Keratinocyte (primary cell): ENCODE measurements at regions not wholly inside any gene's neighbourhood (a gene's known extent, or its start where the extent isn't known, plus 50 kb on each side); places are given as distances from the start of the nearest gene placed in this dataset.

Experiments
- DNase-seq: peaks from one replicate; pipeline ENCODE4 v3.0.0-alpha.2; 2011; ENCODE audit warnings: low read depth, missing footprints, low spot score
- FAIRE-seq: peaks from 2 replicates; lab custom pipeline; 2011; peaks lifted over from hg19 to GRCh38; lab: Jason Lieb, UNC
- H2AFZ ChIP-seq: 2 replicates; pipeline ENCODE4 v1.6.0; 2012; ENCODE audit warnings: low read length, control low read depth, inconsistent platforms; ENCODE audit not compliant: control insufficient read depth
- H3K27ac ChIP-seq: 2 replicates; pipeline ENCODE4 v1.5.1; 2011; ENCODE audit warnings: low read length; ENCODE audit not compliant: control insufficient read depth, insufficient read depth
- H3K27me3 ChIP-seq: 3 replicates; pipeline ENCODE4 v1.6.0; 2011; ENCODE audit warnings: low read length; ENCODE audit not compliant: control insufficient read depth, insufficient read depth; ENCODE audit errors: extremely low read depth
- H3K36me3 ChIP-seq, 2 experiments: 2 replicates in 1 of 2; 3 replicates in 1 of 2; pipeline ENCODE4 v1.5.1; 2011; ENCODE audit warnings: low read length in 2 of 2, mild to moderate bottlenecking in 1 of 2; ENCODE audit not compliant: control insufficient read depth in 2 of 2, insufficient read depth in 2 of 2; ENCODE audit errors: extremely low read depth in 1 of 2
- H3K4me1 ChIP-seq: 3 replicates; pipeline ENCODE4 v1.5.1; 2011; ENCODE audit warnings: low read length; ENCODE audit not compliant: control insufficient read depth, insufficient read depth; ENCODE audit errors: extremely low read depth
- H3K4me2 ChIP-seq: 3 replicates; pipeline ENCODE4 v1.6.0; 2011; ENCODE audit warnings: low read depth, low read length; ENCODE audit not compliant: control insufficient read depth, insufficient read depth; ENCODE audit errors: extremely low read depth
- H3K4me3 ChIP-seq, 3 experiments: fragments of 200-600 bp in 1 of 3; sonication (generic) in 1 of 3; 2 replicates in 2 of 3; 3 replicates in 1 of 3; pipeline ENCODE4 v1.5.1; 2011 to 2016; ENCODE audit warnings: low read length in 3 of 3, mild to moderate bottlenecking in 3 of 3, control low read depth in 2 of 3, inconsistent platforms in 1 of 3, low read depth in 1 of 3, mixed read lengths in 1 of 3, mixed run types in 1 of 3, moderate library complexity in 1 of 3; ENCODE audit not compliant: control insufficient read depth in 2 of 3, insufficient read depth in 2 of 3; ENCODE audit errors: extremely low read depth in 1 of 3
- H3K79me2 ChIP-seq: 2 replicates; pipeline ENCODE4 v1.6.0; 2012; ENCODE audit warnings: low read length; ENCODE audit not compliant: control insufficient read depth, insufficient read depth
- H3K9ac ChIP-seq: 3 replicates; pipeline ENCODE4 v1.6.0; 2011; ENCODE audit warnings: low read length; ENCODE audit not compliant: control insufficient read depth, insufficient read depth; ENCODE audit errors: extremely low read depth
- H3K9me1 ChIP-seq: 3 replicates; pipeline ENCODE4 v1.6.0; 2011; ENCODE audit warnings: low read length; ENCODE audit not compliant: control insufficient read depth, insufficient read depth; ENCODE audit errors: extremely low read depth
- H3K9me3 ChIP-seq: 2 replicates; pipeline ENCODE4 v1.5.1; 2012; ENCODE audit warnings: low read depth, low read length; ENCODE audit not compliant: control insufficient read depth
- H4K20me1 ChIP-seq: 3 replicates; pipeline ENCODE4 v1.6.0; 2011; ENCODE audit warnings: low read length; ENCODE audit not compliant: control insufficient read depth, insufficient read depth; ENCODE audit errors: extremely low read depth
- CTCF ChIP-seq, 3 experiments: IDR thresholded peaks in 1 of 3; conservative IDR thresholded peaks in 1 of 3; optimal IDR thresholded peaks in 1 of 3; 2 replicates in 2 of 3; 3 replicates in 1 of 3; pipeline versions ENCODE3 to v1.5.1; 2011; ENCODE audit warnings: low read length in 3 of 3, mild to moderate bottlenecking in 3 of 3, moderate library complexity in 2 of 3, control low read depth in 1 of 3, inconsistent platforms in 1 of 3; ENCODE audit not compliant: insufficient read depth in 2 of 3; ENCODE audit errors: extremely low read depth in 1 of 3
- EZH2 ChIP-seq: IDR thresholded peaks from one replicate; pipeline ENCODE4 v1.6.1; 2012; ENCODE audit warnings: inconsistent platforms, mild to moderate bottlenecking, low read length, moderate library complexity
- dilution Hi-C: fragments of 300-500 bp; cut with MboI; formaldehyde crosslinking; loops from one replicate; pipeline ENCODE4 v1.7.0; 2020; ENCODE audit warnings: low sequenced_read_pairs; ENCODE audit not compliant: extremely low pct_ligation_motif_present

DNA sequence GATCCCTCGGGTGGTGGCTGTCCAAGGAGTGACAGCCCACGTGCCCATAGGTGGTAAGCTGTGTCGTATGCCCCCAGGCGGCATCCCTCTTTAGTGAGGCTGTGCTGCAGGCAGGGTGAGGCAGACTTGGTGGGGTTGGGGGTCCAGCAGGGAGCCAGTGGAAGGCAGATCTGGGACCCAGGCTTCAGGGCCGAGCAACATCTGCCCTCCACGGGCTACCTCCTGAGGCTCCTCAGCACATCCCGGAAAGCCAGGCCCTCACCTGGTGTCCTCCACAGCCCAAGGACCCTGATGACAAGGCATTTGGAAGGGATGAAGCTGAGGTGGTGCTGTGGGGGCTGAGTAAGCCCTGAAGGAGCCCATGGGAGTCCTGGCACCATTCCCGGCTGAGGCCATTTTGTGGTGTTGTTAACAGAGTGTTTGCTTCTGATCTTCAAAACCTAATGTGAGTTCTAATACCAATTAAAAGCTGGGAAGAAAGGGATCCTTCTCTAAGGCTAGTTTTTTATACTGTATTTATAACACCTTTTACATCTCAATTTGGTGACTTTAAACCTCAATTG, 295.8 kb upstream of the IRX2 start:
- no peaks in the 10 kb centered on the region for H4K20me1 ChIP-seq
- H3K4me1 ChIP-seq: no peaks in the 10 kb centered on the region
- H3K4me2 ChIP-seq: no peak overlapping the region
- no peaks in the 10 kb centered on the region for H3K79me2 ChIP-seq
- H3K9me1 ChIP-seq: no peaks in the 10 kb centered on the region
- H3K9ac ChIP-seq: no peak overlapping the region
- H3K36me3 ChIP-seq: no peaks in the 10 kb centered on the region
- no peaks in the 10 kb centered on the region for H3K27me3 ChIP-seq
- FAIRE-seq (no peak), DNase-seq (no peak)
- H3K4me3 ChIP-seq: no peak overlapping the region
- H3K9me3 ChIP-seq: peaks cover 12% of the 10 kb centered on the region
- dilution Hi-C loops: no loop called here
- TF ChIP-seq CTCF (optimal IDR thresholded peaks at IDR 0.05 in 1 of 3, IDR thresholded peaks at IDR 0.05 in 1 of 3, conservative IDR thresholded peaks at IDR 0.05 in 1 of 3; ENCODE audit: extremely low read depth in 1 of 3, insufficient read depth in 2 of 3, low read length in 3 of 3) (no peak), EZH2 (no peak)
- H2AFZ ChIP-seq: no peak overlapping the region
- no peak overlapping the region for H3K27ac ChIP-seq

DNA sequence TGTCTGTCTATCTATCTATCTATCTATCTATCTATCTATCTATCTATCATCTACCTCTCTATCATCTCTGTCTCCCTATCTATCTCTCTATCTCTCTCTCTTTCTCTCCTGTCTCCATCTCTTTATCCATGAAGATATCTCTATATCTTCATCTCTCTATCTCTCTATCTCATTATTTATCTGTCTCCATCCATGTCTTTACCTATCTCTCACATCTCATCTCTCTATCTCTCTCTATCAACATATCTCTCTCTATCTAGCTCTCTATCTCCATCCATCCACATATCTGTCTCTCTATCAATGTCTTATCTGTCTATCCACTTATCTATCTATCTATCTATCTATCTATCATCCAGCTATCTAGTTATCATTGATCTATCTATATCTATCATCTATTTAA, 292.1 kb upstream of the IRX2 start:
- Histone ChIP-seq H3K27ac (no peak overlapping the region), H3K27me3 (no peaks in the 10 kb centered on the region), H4K20me1 (no peaks in the 10 kb centered on the region), H3K9me3 (peaks cover 5% of the 10 kb centered on the region), H2AFZ (no peak overlapping the region), H3K79me2 (no peaks in the 10 kb centered on the region), H3K4me1 (no peaks in the 10 kb centered on the region), H3K4me3 (no peak overlapping the region), H3K36me3 (no peaks in the 10 kb centered on the region), H3K9ac (no peak overlapping the region), H3K4me2 (no peak overlapping the region), H3K9me1 (no peaks in the 10 kb centered on the region)
- no peak for FAIRE-seq
- no peak for DNase-seq
- dilution Hi-C loops: no loop called here
- TF ChIP-seq EZH2 (no peak), CTCF (optimal IDR thresholded peaks at IDR 0.05 in 1 of 3, IDR thresholded peaks at IDR 0.05 in 1 of 3, conservative IDR thresholded peaks at IDR 0.05 in 1 of 3; ENCODE audit: extremely low read depth in 1 of 3, insufficient read depth in 2 of 3, low read length in 3 of 3) (no peak)
